NCI-H128 (cell line): ENCODE measurements at regions not wholly inside any gene's neighbourhood (a gene's known extent, or its start where the extent isn't known, plus 50 kb on each side); places are given as distances from the start of the nearest gene placed in this dataset.
"Not testable (repeated sequence)": the region's sequence is repeated elsewhere in the genome, so short reads cannot be mapped to it uniquely, and the experiment has no call there.

Source experiments
- DNase-seq: peaks from one replicate; lab custom pipeline; 2025; ENCODE audit not compliant: unreplicated experiment; lab: John Stamatoyannopoulos, UW

DNA sequence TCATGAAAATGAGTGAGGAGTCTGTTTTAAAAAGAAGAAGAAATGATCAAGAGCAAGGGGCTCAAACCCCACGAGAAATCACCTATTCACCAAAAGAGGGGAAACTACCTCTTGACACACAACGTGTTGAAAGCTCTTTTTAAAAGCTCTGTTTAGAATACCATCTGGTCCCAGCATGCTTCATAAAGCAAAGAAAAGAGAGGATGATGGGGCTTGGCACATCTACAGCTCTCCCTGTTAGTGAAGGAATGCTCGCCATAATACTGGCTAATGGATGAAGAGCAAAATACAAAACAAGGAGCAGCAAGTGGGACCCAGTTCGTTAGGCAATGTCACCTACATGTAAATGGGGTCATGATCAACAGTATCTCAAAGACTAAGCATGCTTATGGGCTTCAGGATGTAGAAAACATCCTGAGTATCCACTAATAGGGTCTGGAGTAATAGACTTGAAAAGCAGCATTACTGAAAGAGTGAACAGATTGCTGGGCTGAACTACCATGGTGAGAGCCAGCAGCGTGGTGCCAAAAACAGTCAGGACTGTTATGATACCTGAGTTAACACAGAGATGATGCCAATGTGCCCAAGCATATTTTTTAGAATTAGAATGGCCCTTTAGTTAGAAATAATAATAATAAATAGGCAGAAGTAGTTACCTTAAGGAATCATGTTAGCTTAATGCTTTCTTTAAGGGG is 159.7 kb upstream of the POU1F1 start:
- DNase-seq = no peak

DNA sequence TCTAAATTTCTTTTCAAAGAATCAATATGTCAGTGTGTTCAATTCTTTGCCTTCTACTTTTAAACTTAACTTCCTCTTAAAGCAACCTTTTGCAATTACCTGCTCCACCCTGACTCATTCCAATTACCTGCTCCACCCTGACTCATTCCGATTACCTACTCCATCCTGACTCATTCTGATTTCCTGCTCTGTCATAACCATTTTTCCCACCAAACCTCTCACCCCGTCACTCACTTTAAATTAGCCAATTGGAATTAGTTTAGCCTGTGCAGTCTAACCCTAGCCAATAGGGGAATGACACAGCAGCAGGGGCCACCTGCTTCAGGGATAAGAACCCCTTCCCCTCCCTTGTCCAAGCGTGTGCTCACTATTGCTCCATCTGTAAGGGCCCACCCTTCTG is 157.1 kb upstream of the POU1F1 start:
- DNase-seq = not testable (repeated sequence)

DNA sequence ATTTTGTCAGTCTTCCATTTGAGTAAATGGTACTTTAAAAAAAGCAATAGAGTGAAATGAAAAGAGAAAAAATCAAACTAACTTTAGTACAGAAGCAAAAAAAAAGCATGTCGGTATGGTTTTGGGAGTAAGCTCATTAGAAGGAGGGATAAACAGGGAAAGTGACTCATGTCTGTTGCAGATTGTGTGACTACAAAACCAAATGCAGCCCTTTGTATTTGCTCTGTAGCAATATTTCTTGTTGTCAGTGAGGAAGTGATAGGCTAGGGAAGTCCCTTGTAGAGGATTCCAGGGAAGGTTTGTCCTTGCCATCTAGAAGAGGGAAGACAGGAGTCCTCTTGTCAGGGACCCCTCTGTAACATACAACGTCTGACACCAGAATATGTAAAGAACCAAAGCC is 150.5 kb upstream of the POU1F1 start:
- no peak for DNase-seq

- DNase-seq = no peak
These were observed 148.7 kb upstream of the POU1F1 start for GRCh38 chr3:87425056-87425455.

DNA sequence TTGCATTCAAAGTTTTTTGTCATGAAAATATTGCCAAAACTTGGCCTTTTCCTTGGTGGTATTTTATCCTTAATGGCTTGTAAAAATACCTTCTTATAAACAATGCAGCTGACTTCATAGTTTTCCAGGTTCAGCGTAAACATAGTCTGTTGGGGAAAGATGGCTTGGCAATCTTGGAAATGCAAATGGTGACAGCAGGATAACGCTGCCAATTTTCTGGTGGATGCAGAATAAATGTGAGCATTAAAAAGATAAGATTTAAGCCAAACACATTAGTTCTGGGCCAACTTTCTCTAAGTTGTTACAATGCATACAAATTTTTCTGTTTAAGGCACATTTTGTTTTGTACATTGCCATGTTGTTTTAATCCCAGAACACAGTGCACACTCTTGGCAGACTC is 147.0 kb upstream of the POU1F1 start:
- no peak for DNase-seq

GRCh38 chr3:87422333-87422732 is 145.9 kb upstream of the POU1F1 start:
- DNase-seq = no peak

GRCh38 chr3:87420171-87420570 is 143.8 kb upstream of the POU1F1 start:
- DNase-seq = no peak

GRCh38 chr3:87414271-87414670 is 137.9 kb upstream of the POU1F1 start:
- no peak for DNase-seq

GRCh38 chr3:87413814-87414213 is 137.4 kb upstream of the POU1F1 start:
- DNase-seq = no peak

DNA sequence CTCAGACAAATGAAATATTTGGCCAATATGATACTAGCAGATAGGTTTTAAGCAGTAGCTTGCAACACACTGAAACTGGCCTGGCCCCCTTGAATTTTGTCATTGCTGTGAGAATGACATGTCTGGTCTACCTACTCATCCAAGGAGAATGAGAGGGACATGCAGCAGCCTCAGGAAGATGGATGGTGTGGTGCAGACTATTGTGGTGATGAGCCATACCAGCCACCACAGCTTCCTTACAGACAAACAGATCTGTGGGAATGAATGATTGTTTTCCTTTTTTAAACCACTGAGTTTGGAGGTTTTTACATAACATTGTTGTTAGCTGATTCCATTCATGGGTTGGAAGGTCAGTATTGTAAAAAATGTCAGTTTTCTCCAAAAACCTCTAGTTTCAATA is 133.7 kb upstream of the POU1F1 start:
- no peak for DNase-seq

DNA sequence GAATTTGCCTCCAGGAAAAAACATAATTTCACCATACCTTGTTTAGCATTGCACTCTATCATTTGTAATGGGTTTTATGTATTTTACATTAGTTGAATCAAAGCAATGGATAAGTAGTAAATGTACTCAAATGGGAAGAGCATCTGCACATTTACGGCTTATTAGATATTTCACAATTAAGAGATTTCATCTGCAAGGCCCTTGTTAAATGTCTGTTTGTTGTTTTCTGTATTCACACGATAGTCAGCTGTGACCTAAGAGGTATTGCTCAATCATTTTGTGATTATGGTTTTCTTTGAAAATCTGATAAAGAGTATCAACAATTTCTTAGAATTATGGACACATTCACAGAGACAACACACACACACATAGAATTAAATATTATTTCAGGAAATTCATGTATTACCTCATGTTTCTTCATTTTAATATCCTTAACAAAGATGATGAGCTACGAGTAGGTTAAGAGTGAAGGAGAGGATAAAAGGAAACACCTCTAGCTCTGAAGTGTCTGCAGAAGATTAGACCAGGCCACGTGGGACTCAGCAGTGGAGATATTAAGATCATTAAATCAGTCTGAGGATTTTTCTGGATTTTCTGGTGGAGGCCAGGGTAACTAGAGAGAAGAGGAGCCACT is 121.9 kb upstream of the POU1F1 start:
- DNase-seq = no peak

DNA sequence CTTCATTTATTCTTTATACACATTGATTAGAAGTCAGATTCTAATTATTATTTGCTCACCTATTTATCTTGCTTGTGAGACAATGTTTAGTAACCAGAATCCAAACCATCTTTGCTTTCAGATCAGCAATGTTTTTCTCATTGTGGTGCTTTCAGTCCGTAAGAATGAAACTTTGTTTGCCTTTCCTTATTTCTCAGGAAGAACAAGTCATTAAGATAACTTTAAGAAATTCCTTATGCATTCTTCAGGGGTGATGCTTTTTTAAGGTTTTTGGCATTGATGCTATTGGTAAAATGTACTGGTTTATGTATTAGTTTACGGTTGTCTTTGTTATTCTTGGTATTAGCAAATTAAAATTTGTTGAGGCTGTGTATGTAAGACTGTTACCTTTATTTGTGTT is 120.8 kb upstream of the POU1F1 start:
- no peak for DNase-seq

DNA sequence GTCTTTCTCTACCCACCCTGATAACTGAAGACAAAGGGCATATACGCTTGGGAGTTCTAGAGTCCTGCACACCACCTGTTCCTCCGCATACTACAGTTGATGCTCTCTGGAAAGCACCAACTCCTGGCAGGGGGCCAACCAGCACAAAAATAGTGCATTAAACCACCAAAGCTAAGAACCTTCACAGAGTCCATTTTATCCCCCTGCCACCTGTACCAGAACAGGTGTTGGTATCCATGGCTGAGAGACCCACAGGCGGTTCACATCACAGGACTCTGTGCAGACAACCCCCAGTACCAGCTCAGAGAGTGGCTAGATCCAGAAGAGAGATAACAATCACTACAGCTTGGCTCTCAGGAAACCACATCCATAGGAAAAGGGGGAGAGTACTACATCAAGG is 114.4 kb upstream of the POU1F1 start:
- DNase-seq = no peak

GRCh38 chr3:87390353-87390752 is 114.0 kb upstream of the POU1F1 start:
- no peak for DNase-seq

- no peak for DNase-seq
These were observed 98.9 kb upstream of the POU1F1 start for GRCh38 chr3:87375231-87375682.

GRCh38 chr3:87370007-87370406 is 93.6 kb upstream of the POU1F1 start:
- DNase-seq = peak; percentile 19

DNA sequence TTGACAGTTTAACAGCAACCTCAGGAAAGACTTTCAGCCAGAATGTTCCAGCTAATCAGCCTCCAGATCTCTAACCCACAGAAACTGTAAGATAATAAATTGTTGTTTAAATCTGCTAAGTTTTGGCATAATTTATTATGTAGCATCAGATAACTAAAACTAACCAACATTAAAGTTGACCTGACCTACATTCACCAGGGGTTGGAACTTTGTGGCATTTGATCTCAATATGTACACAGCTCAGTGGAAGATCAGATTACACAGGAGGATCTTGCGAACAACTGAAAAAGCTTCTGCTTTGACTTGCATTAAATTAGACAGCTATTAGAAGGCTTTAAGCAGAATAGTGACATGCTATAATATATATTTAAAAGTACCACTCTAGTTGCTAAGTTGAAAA is 91.4 kb upstream of the POU1F1 start:
- no peak for DNase-seq

DNA sequence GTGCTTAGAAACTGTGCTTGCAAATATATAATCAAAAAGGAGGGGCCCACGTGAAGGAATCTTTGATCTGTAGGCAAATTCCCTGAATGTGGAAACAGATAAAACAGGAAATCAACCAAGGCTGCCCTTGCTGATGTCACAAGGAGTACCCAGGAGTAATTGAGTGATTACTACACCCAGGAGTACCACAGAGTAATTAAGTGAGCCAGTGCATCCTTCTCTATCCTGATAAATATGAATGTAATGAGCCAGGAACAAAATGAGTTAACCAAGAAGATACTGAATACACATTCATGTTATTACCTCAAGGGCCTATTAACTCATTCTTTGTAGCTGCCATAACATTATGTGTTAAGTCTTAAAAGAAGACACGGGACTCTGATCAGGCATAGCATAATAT is 87.3 kb upstream of the POU1F1 start:
- no peak for DNase-seq

DNA sequence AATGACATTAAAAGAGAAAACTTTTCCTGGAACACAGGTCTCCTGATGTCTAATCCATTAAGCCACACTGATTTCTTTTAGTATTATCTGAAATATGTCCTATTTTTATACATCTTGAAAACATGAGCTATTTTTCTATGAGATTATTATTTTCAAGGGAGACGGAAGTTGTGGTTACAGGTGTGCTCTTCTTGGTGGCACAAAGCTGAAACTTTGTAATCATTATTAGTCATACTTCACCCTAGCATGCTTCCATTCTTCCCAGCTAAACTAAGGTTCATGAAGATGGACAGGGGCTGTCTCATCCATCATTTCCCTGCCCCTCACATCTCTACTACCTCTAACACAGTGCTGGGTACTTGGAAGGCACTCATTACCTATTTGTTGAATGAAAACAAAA is 85.6 kb upstream of the POU1F1 start:
- DNase-seq = no peak

DNA sequence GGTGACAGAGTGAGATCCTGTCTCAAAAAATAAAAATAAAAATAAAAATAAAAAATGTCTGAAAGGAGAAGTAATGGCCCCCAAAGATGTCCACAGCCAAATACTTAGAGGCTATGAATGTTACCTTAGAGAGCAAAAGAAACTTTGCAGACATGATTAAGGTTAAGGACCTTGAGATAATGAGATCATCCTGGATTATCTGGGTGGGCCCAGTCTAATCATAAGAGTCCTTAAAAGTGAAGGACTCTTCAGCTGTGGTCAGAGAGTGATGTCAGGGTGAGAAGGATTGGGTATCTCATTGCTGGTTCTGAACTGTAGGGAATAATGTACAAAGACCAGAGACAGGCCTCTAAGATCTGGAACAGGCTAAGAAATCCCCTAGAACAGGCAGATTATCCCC is 84.9 kb upstream of the POU1F1 start:
- DNase-seq = no peak

DNA sequence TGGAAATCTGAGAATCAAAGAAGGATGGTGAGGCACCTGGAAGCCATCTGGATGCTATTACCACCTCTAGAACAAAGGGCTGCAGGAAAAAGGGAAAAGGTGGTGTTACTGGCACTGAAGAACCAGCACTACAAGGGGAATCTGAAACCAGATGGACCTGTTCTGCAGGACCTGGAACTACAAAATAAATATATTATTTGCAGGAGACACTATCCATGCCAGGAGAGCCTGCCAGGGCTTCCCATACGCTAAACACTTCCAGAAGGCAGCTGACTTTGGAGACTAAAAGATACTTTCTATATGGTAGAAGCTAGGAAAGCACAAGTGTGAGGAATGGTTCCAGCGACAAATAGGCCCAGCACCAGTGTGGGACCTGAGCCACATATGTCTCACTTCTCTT is 83.4 kb upstream of the POU1F1 start:
- no peak for DNase-seq

GRCh38 chr3:87359025-87359424 is 82.6 kb upstream of the POU1F1 start:
- DNase-seq = no peak

- DNase-seq = no peak
These were observed 81.7 kb upstream of the POU1F1 start for GRCh38 chr3:87358066-87358465.
